Uterus (tissue), 2 donors: ENCODE measurements at regions not wholly inside any gene's neighbourhood (a gene's known extent, or its start where the extent isn't known, plus 50 kb on each side); places are given as distances from the start of the nearest gene placed in this dataset.

Experiments
- CTCF ChIP-seq, 4 experiments: fragments of 200-600 bp in 2 of 4; fragments of 450-650 bp in 2 of 4; sonication (generic) in 2 of 4; IDR thresholded peaks; one replicate each; pipeline ENCODE4 v1.5.1; 2016 to 2019; ENCODE audit warnings: antibody characterized with exemption in 4 of 4, mild to moderate bottlenecking in 2 of 4, moderate library complexity in 1 of 4
- POLR2A ChIP-seq, 2 donors: fragments of 450-650 bp; IDR thresholded peaks; one replicate each; pipeline ENCODE4 v1.6.1; 2016; ENCODE audit warnings: antibody characterized with exemption in 2 of 2, mild to moderate bottlenecking in 1 of 2, moderate library complexity in 1 of 2

DNA sequence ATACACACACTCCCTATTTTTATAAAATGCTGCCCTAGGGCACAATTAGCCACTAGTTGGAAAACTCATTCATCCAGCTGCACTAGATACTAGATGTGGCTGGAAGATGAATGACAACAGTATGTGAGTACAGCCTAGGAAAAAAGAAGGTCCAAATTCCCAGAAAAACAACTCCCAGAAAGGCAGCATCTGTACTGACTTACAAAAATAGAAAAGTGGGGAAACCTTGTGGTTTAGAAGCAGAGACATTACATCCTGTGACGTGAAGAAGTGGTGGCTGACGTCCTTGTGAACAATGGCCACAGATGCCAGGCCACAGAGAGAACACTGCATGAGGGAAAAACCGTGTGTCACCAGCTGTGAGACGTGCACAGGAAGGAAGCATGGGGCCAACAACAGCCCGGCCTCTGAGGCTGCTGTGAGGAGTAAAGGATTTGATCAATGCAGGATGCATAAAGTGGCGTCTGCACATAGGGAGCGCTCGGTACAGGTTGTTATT, 81.2 kb downstream of the SPRY1 start:
- TF ChIP-seq CTCF (IDR thresholded peaks at IDR 0.05) (no peak), POLR2A (IDR thresholded peaks at IDR 0.05) (no peak)
